ENCODE measurements at regions not wholly inside any gene's neighbourhood (a gene's known extent, or its start where the extent isn't known, plus 50 kb on each side); places are given as distances from the start of the nearest gene placed in this dataset.

DNA sequence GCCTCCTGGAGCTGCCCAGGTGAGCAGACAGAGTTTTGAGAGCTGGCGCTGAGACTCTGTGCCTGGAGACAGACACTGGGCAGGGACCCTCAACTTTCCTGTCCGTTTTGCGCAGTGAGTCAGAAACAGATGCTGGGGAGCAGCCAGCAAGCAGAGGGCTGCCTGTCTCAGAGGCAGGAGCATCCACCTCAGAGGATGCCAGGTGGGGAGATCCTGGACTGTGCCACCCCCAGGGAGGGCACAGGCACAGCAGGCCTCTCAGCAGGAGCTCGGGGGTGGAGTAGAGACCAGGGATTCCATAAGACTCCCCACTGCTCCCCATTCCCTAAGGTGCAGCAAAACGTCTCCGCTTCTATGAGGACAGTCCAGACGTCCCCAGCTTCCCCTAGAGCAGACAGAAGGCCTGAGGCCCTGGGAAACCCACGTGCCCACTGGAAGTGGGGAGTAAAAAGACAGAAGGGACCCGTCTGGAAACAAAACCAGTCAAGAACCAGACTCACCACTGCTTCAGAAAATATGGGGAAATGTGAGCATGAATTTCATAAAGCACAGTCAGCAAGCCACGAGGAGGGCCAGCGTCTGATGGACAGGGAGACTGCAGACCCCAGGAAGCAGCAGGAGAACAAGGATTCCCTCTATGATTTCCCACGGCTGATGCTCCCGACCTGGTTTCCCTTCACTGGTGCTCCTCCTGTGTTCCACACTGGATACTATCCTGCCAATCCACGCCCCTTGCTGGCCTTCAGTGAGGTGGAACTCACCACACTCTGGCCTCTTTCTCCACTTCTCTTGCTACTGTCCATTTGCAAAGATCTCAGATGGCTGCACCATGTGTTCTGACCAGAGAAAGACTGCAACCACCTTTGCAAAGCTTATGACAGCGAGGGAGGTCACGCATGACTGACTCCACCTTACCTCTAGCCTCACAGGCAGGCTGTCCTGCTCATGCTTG is 151.3 kb upstream of the FAM20C start:
- no peaks in the 10 kb centered on the region for H3K4me1 ChIP-seq (ENCODE audit: control insufficient read depth in 1 of 2, insufficient read depth in 2 of 2, low read length in 2 of 2)
- no peak overlapping the region for H3K4me2 ChIP-seq (ENCODE audit: low read length)
- DNase-seq (ENCODE audit: low read depth, low spot score) (no peak), ATAC-seq (peak; percentile 47)
- intact Hi-C loops (cut with micrococcal nuclease), result no loop called here
- ChIA-PET RAD21 (ENCODE audit: low non-redundant PET in 1 of 2, low total read pairs in 2 of 2, uncharacterized antibody in 2 of 2, unreplicated experiment in 2 of 2) (no interaction called here), CTCF (no interaction called here), POLR2A (no interaction called here)
- no peak overlapping the region for H3K27ac ChIP-seq (ENCODE audit: low read depth, low read length)
- no peaks in the 10 kb centered on the region for H3K36me3 ChIP-seq (ENCODE audit: control insufficient read depth in 1 of 2, insufficient read depth in 2 of 2, low read length in 2 of 2)
- H3K9me3 ChIP-seq (ENCODE audit: control insufficient read depth in 1 of 2, insufficient read depth in 1 of 2, low read depth in 1 of 2, low read length in 2 of 2), result no peaks in the 10 kb centered on the region
- TF ChIP-seq EZH2 (IDR thresholded peaks at IDR 0.05) (no peak), SRF (IDR thresholded peaks at IDR 0.05; ENCODE audit: low read depth) (no peak), FOSL1 (IDR thresholded peaks at IDR 0.05; ENCODE audit: low read depth) (no peak), SP1 (IDR thresholded peaks at IDR 0.05; ENCODE audit: low read depth) (no peak), EGR1 (IDR thresholded peaks at IDR 0.05; ENCODE audit: low read depth) (no peak), ZNF274 (IDR thresholded peaks at IDR 0.05; ENCODE audit: low read depth, low read length) (no peak), POLR2A (IDR thresholded peaks at IDR 0.05; ENCODE audit: borderline replicate concordance, extremely low read depth, insufficient read depth, insufficient read length) (no peak), POLR2AphosphoS5 (IDR thresholded peaks at IDR 0.05; ENCODE audit: low read depth, low read length) (no peak), CEBPB (IDR thresholded peaks at IDR 0.05; ENCODE audit: low read depth) (no peak)
- TF ChIP-seq, protein P1, sequence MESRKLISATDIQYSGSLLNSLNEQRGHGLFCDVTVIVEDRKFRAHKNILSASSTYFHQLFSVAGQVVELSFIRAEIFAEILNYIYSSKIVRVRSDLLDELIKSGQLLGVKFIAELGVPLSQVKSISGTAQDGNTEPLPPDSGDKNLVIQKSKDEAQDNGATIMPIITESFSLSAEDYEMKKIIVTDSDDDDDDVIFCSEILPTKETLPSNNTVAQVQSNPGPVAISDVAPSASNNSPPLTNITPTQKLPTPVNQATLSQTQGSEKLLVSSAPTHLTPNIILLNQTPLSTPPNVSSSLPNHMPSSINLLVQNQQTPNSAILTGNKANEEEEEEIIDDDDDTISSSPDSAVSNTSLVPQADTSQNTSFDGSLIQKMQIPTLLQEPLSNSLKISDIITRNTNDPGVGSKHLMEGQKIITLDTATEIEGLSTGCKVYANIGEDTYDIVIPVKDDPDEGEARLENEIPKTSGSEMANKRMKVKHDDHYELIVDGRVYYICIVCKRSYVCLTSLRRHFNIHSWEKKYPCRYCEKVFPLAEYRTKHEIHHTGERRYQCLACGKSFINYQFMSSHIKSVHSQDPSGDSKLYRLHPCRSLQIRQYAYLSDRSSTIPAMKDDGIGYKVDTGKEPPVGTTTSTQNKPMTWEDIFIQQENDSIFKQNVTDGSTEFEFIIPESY (IDR thresholded peaks at IDR 0.05; ENCODE audit: extremely low read depth, insufficient replicate concordance, low read length), result no peak
- TF ChIP-seq, protein P2, sequence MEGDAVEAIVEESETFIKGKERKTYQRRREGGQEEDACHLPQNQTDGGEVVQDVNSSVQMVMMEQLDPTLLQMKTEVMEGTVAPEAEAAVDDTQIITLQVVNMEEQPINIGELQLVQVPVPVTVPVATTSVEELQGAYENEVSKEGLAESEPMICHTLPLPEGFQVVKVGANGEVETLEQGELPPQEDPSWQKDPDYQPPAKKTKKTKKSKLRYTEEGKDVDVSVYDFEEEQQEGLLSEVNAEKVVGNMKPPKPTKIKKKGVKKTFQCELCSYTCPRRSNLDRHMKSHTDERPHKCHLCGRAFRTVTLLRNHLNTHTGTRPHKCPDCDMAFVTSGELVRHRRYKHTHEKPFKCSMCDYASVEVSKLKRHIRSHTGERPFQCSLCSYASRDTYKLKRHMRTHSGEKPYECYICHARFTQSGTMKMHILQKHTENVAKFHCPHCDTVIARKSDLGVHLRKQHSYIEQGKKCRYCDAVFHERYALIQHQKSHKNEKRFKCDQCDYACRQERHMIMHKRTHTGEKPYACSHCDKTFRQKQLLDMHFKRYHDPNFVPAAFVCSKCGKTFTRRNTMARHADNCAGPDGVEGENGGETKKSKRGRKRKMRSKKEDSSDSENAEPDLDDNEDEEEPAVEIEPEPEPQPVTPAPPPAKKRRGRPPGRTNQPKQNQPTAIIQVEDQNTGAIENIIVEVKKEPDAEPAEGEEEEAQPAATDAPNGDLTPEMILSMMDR (IDR thresholded peaks at IDR 0.05 in 2 of 3, conservative IDR thresholded peaks at IDR 0.05 in 1 of 3; ENCODE audit: borderline replicate concordance in 1 of 3, insufficient read depth in 1 of 3, low read depth in 2 of 3, low read length in 2 of 3), result no peak
- H3K27me3 ChIP-seq (ENCODE audit: insufficient read depth, low read length), result peaks cover 27% of the 10 kb centered on the region; the same call in 1 of the 2 replicates
- no peak overlapping the region for H3K4me3 ChIP-seq (replicated peaks in 1 of 2; ENCODE audit: low read depth in 1 of 2, low read length in 2 of 2)
- H3K9me2 ChIP-seq (ENCODE audit: insufficient read depth), result no peaks in the 10 kb centered on the region
- H3K79me2 ChIP-seq (ENCODE audit: insufficient read depth, low read length), result no peaks in the 10 kb centered on the region
- BruUV-seq (replicated peaks), result no TSS peak
- H3K9ac ChIP-seq (ENCODE audit: low read length), result no peak overlapping the region
- H4K20me1 ChIP-seq (ENCODE audit: insufficient read depth), result no peaks in the 10 kb centered on the region
- H2AFZ ChIP-seq (ENCODE audit: low read depth, low read length, poor library complexity, severe bottlenecking), result no peak overlapping the region
